Neural progenitor cell (in vitro differentiated cells): ENCODE measurements at regions not wholly inside any gene's neighbourhood (a gene's known extent, or its start where the extent isn't known, plus 50 kb on each side); places are given as distances from the start of the nearest gene placed in this dataset.

ENCODE experiments used
- CTCF ChIP-seq: fragments of 200-600 bp; sonication (generic); IDR thresholded peaks from 2 replicates; pipeline ENCODE4 v1.5.1; 2017; ENCODE audit warnings: antibody characterized with exemption, mild to moderate bottlenecking
- EZH2 ChIP-seq: fragments of 200-600 bp; sonication (generic); IDR thresholded peaks from 2 replicates; pipeline ENCODE4 v1.6.1; 2017; ENCODE audit warnings: antibody characterized with exemption, mild to moderate bottlenecking, moderate library complexity

- TF ChIP-seq EZH2 (no peak), CTCF (no peak)
Observed at GRCh38 chr18:73365018-73365417, 497.2 kb upstream of the NETO1 start.
